ENCODE measurements at regions not wholly inside any gene's neighbourhood (a gene's known extent, or its start where the extent isn't known, plus 50 kb on each side); places are given as distances from the start of the nearest gene placed in this dataset.

- DNase-seq = no peak
- H3K4me3 Mint-ChIP-seq = no peak overlapping the region
- H3K27me3 Mint-ChIP-seq = peaks cover 11% of the 10 kb centered on the region
- no peaks in the 10 kb centered on the region for H3K9me3 Mint-ChIP-seq
- H3K4me1 Mint-ChIP-seq (ENCODE audit: low read depth) = no peaks in the 10 kb centered on the region
- no peaks in the 10 kb centered on the region for H3K36me3 Mint-ChIP-seq (ENCODE audit: low read depth)
- H3K27ac Mint-ChIP-seq = no peak overlapping the region
Measured at GRCh38 chr3:193989186-193989585, 146.8 kb upstream of the HES1 start.

- Mint-ChIP-seq H3K4me3 (no peak overlapping the region), H3K4me1 (ENCODE audit: low read depth) (no peaks in the 10 kb centered on the region), H3K27ac (no peak overlapping the region), H3K36me3 (ENCODE audit: low read depth) (no peaks in the 10 kb centered on the region), H3K27me3 (peaks cover 1% of the 10 kb centered on the region), H3K9me3 (no peaks in the 10 kb centered on the region)
- no peak for DNase-seq
Measured at GRCh38 chr3:193991666-193992424, 144.1 kb upstream of the HES1 start.

- H3K36me3 Mint-ChIP-seq (ENCODE audit: low read depth) = no peaks in the 10 kb centered on the region
- no peaks in the 10 kb centered on the region for H3K9me3 Mint-ChIP-seq
- no peak overlapping the region for H3K4me3 Mint-ChIP-seq
- no peaks in the 10 kb centered on the region for H3K4me1 Mint-ChIP-seq (ENCODE audit: low read depth)
- H3K27me3 Mint-ChIP-seq = peaks cover 7% of the 10 kb centered on the region
- no peak for DNase-seq
- no peak overlapping the region for H3K27ac Mint-ChIP-seq
Measured at GRCh38 chr3:193992425-193993037, 143.4 kb upstream of the HES1 start.

GRCh38 chr3:193996221-193996620 lies 139.7 kb upstream of the HES1 start:
- H3K4me1 Mint-ChIP-seq (ENCODE audit: low read depth) = no peaks in the 10 kb centered on the region
- no peaks in the 10 kb centered on the region for H3K36me3 Mint-ChIP-seq (ENCODE audit: low read depth)
- H3K27ac Mint-ChIP-seq = no peak overlapping the region
- H3K27me3 Mint-ChIP-seq = peaks cover 12% of the 10 kb centered on the region
- no peak for DNase-seq
- no peaks in the 10 kb centered on the region for H3K9me3 Mint-ChIP-seq
- no peak overlapping the region for H3K4me3 Mint-ChIP-seq

GRCh38 chr3:193996641-193997089 lies 139.3 kb upstream of the HES1 start:
- DNase-seq = no peak
- Mint-ChIP-seq H3K36me3 (ENCODE audit: low read depth) (no peaks in the 10 kb centered on the region), H3K4me1 (ENCODE audit: low read depth) (no peaks in the 10 kb centered on the region), H3K27ac (no peak overlapping the region), H3K4me3 (no peak overlapping the region), H3K9me3 (no peaks in the 10 kb centered on the region), H3K27me3 (peaks cover 15% of the 10 kb centered on the region)

- no peak for DNase-seq
- H3K36me3 Mint-ChIP-seq (ENCODE audit: low read depth) = no peaks in the 10 kb centered on the region
- H3K27me3 Mint-ChIP-seq = peaks cover 23% of the 10 kb centered on the region
- H3K9me3 Mint-ChIP-seq = no peaks in the 10 kb centered on the region
- H3K4me3 Mint-ChIP-seq = no peak overlapping the region
- H3K4me1 Mint-ChIP-seq (ENCODE audit: low read depth) = peaks cover 2% of the 10 kb centered on the region
- no peak overlapping the region for H3K27ac Mint-ChIP-seq
Measured at GRCh38 chr3:193997228-193998122, 138.5 kb upstream of the HES1 start.

GRCh38 chr3:193998123-193998448 lies 137.9 kb upstream of the HES1 start:
- Mint-ChIP-seq H3K27ac (no peak overlapping the region), H3K27me3 (peaks cover 25% of the 10 kb centered on the region), H3K9me3 (no peaks in the 10 kb centered on the region), H3K36me3 (ENCODE audit: low read depth) (no peaks in the 10 kb centered on the region), H3K4me3 (no peak overlapping the region), H3K4me1 (ENCODE audit: low read depth) (peaks cover 2% of the 10 kb centered on the region)
- DNase-seq = no peak

GRCh38 chr3:193998628-193999195 lies 137.2 kb upstream of the HES1 start:
- Mint-ChIP-seq H3K36me3 (ENCODE audit: low read depth) (no peaks in the 10 kb centered on the region), H3K9me3 (no peaks in the 10 kb centered on the region), H3K27me3 (peaks cover 32% of the 10 kb centered on the region), H3K27ac (no peak overlapping the region), H3K4me1 (ENCODE audit: low read depth) (peaks cover 6% of the 10 kb centered on the region), H3K4me3 (no peak overlapping the region)
- DNase-seq = no peak

GRCh38 chr3:194000100-194000499 lies 135.8 kb upstream of the HES1 start:
- Mint-ChIP-seq H3K4me3 (no peak overlapping the region), H3K27ac (no peak overlapping the region), H3K4me1 (ENCODE audit: low read depth) (peaks cover 7% of the 10 kb centered on the region), H3K9me3 (no peaks in the 10 kb centered on the region), H3K36me3 (ENCODE audit: low read depth) (no peaks in the 10 kb centered on the region), H3K27me3 (peaks cover 42% of the 10 kb centered on the region)
- no peak for DNase-seq

GRCh38 chr3:194000712-194001111 lies 135.2 kb upstream of the HES1 start:
- no peak for DNase-seq
- H3K4me1 Mint-ChIP-seq (ENCODE audit: low read depth) = peaks cover 7% of the 10 kb centered on the region
- H3K27me3 Mint-ChIP-seq = peaks cover 44% of the 10 kb centered on the region
- H3K36me3 Mint-ChIP-seq (ENCODE audit: low read depth) = no peaks in the 10 kb centered on the region
- no peaks in the 10 kb centered on the region for H3K9me3 Mint-ChIP-seq
- H3K4me3 Mint-ChIP-seq = no peak overlapping the region
- no peak overlapping the region for H3K27ac Mint-ChIP-seq

GRCh38 chr3:194001728-194002459 lies 134.1 kb upstream of the HES1 start:
- H3K4me3 Mint-ChIP-seq = no peak overlapping the region
- peaks cover 7% of the 10 kb centered on the region for H3K4me1 Mint-ChIP-seq (ENCODE audit: low read depth)
- DNase-seq = no peak
- H3K36me3 Mint-ChIP-seq (ENCODE audit: low read depth) = no peaks in the 10 kb centered on the region
- H3K9me3 Mint-ChIP-seq = no peaks in the 10 kb centered on the region
- no peak overlapping the region for H3K27ac Mint-ChIP-seq
- peaks cover 45% of the 10 kb centered on the region for H3K27me3 Mint-ChIP-seq

- H3K36me3 Mint-ChIP-seq (ENCODE audit: low read depth) = no peaks in the 10 kb centered on the region
- no peaks in the 10 kb centered on the region for H3K9me3 Mint-ChIP-seq
- no peak overlapping the region for H3K27ac Mint-ChIP-seq
- peaks cover 45% of the 10 kb centered on the region for H3K27me3 Mint-ChIP-seq
- H3K4me3 Mint-ChIP-seq = peak overlapping the region; percentile 47
- H3K4me1 Mint-ChIP-seq (ENCODE audit: low read depth) = peaks cover 7% of the 10 kb centered on the region
- peak; percentile 48 for DNase-seq
Measured at GRCh38 chr3:194003114-194004057, 132.6 kb upstream of the HES1 start.

GRCh38 chr3:194005930-194006501 lies 129.9 kb upstream of the HES1 start:
- H3K4me3 Mint-ChIP-seq = no peak overlapping the region
- H3K27me3 Mint-ChIP-seq = peaks cover 40% of the 10 kb centered on the region
- no peak for DNase-seq
- peaks cover 7% of the 10 kb centered on the region for H3K4me1 Mint-ChIP-seq (ENCODE audit: low read depth)
- no peaks in the 10 kb centered on the region for H3K9me3 Mint-ChIP-seq
- no peak overlapping the region for H3K27ac Mint-ChIP-seq
- H3K36me3 Mint-ChIP-seq (ENCODE audit: low read depth) = no peaks in the 10 kb centered on the region

All from activated T-cell treated with anti-CD3 and anti-CD28 coated beads, Interleukin-2, amount 50 U/mL, for 24 hours (primary cell).